GM12872 (cell line): ENCODE measurements at regions not wholly inside any gene's neighbourhood (a gene's known extent, or its start where the extent isn't known, plus 50 kb on each side); places are given as distances from the start of the nearest gene placed in this dataset.

Experiments used
- CTCF ChIP-seq: IDR thresholded peaks from 3 replicates; pipeline ENCODE4 v1.5.1; 2011; ENCODE audit warnings: low read depth, mild to moderate bottlenecking, low read length, moderate library complexity; ENCODE audit not compliant: insufficient read depth

- TF ChIP-seq CTCF, result no peak
These were observed 87.2 kb upstream of the COL1A2 start for GRCh38 chr7:94307399-94308048.

DNA sequence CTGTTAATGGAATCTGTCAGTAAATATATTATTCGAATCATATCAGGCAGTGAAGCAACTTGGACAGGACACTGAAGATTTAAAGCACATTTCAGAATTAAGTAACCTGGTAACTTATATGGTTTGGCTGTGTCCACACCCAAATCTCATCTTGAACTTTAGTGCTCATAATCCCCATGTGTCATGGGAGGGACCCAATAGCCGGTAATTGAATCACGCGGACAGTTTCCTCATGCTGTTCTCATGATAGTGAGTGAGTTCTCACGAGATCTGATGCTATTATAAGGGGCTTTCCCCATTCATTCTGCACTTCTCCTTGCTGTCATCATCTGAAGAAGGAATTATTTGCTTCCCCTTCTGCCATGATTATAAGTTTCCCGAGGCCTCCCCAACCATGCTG, 83.2 kb upstream of the COL1A2 start:
- TF ChIP-seq CTCF, result no peak

DNA sequence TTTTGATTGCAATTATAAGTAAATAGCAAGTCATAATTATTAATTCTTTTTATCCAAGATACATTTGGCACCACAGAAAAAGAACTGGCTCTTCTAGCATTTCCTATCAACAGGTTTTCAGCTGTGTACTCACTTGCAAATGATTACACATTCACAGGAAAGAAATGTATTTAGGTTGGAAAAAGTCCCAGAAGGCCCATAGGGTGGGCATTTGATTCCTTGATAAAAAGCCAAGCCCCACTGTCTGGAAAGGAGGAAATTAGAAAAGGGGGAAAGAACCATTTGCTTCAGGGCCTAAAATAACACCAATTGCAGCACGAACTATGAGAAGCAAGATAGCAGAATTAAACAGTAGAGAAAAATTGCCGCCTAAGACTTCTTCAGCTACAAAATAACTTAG, 80.8 kb upstream of the COL1A2 start:
- no peak for TF ChIP-seq CTCF

- TF ChIP-seq CTCF, result no peak
These were observed 80.0 kb upstream of the COL1A2 start for GRCh38 chr7:94314413-94315410.

- TF ChIP-seq CTCF, result no peak
These were observed 70.9 kb upstream of the COL1A2 start for GRCh38 chr7:94323844-94324243.

DNA sequence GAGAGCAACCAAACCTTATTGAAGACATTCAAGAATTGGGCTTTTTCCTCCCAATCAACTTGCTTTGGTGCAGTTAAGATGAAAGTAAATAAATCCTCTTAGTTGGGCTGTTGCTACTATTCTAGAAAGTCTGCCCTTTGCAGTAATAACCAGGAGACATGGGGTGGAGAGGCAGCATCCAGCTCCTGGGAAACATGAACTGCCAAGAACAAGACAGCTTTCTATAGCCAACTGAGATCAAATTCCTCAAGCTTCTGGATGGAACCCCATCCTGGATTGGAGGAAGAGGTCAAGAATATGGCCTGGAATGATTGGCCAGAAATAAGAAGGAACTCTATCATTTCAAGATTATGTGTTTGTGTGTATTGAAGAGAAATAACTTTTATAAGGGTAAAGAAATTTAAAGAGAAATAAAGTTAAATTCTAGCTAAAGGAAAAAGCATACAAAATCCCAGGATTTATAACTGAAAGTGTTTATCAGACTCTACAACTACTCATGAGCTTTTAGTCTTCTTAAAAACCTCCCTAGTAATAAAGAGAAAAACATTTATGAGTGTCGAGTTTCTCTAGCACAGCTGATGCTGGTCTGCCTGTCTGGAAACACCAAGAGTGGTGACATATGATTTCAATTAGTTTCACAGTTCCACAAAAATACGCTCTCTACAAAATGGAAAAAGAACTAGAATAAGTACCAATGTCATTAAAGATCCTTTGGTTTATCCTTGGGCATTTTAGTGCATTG, 70.1 kb upstream of the COL1A2 start:
- no peak for TF ChIP-seq CTCF

DNA sequence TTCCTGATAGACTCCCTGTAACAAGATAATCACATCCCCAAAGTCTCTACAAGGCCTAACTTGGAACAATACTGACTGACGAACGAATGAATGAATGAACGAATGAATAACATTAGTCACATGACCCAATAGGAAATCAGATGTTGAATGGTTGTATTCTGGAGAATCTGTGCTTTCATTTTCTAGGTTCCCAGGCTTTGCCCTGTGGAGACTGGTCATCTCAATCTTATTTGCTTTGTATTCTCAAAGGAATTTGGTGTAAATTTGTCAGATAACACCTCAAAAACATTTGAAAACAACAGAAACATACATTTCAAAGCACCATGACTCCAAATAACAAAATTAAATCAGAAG, 69.6 kb upstream of the COL1A2 start:
- TF ChIP-seq CTCF, result no peak
